Fibroblast of skin of right quadriceps (primary cell): ENCODE measurements at regions not wholly inside any gene's neighbourhood (a gene's known extent, or its start where the extent isn't known, plus 50 kb on each side); places are given as distances from the start of the nearest gene placed in this dataset.

ENCODE experiments used
- DNase-seq: peaks from one replicate; pipeline ENCODE4 v3.0.0-alpha.2; 2013

GRCh38 chr6:12431023-12431422 lies 140.9 kb downstream of the EDN1 start:
- DNase-seq: no peak

DNA sequence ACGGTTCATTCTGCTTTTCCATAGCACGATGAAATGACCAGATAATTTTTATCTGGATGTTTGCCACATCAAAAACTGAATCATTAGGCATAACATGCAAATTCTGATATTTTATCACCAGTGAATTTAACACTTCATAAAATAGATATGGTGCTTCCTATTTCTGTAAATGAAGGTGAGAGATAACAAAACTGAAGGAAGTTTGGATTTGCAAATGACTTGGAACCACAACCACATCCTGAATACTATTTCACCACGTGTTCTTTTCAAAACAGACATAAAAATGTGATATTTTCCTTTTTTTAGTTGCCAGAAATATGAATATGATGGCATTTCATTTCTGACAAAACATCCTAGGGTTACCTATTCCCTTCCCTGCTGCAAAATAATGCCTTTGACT lies 146.1 kb downstream of the EDN1 start:
- DNase-seq: no peak

DNA sequence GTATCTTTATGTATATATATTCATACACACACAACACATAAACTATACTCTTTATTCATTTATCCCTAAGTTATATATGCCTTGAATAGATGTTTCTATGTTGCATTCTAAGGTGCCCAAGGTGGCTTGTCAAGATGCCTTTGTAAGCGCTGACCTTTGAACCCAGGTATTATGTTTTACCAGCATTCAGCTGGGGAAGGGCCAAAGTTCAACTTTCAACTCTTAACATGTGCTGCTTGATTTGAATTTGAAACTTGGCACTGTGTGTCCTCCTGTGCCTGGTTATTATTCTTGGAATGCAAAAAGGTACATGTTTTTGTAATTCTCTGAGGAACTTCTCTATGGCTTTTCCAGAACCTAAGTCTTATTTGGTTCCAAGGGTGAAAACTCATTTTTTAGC lies 146.5 kb downstream of the EDN1 start:
- no peak for DNase-seq

- no peak for DNase-seq
These were observed 149.1 kb downstream of the EDN1 start for GRCh38 chr6:12439296-12439695.

DNA sequence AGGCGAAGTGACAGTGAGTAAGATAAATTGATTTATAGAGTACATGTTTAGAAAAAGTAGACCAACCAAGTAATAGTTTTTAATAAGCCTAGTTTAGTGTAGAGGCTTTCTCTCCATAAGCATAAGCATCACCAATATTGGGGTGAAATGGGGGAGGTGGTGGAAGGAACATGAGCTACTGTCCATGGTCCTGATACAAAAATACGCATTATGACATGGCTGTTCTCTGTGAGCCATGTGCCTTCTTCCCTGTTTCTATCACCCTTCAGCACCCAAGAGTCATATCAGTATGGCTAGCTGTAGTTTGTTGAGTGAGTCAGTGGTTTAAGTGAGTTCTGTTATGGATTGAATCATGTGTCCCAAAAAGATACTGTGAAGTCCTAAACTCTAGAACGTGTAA lies 150.8 kb downstream of the EDN1 start:
- peak; percentile 12 for DNase-seq

DNA sequence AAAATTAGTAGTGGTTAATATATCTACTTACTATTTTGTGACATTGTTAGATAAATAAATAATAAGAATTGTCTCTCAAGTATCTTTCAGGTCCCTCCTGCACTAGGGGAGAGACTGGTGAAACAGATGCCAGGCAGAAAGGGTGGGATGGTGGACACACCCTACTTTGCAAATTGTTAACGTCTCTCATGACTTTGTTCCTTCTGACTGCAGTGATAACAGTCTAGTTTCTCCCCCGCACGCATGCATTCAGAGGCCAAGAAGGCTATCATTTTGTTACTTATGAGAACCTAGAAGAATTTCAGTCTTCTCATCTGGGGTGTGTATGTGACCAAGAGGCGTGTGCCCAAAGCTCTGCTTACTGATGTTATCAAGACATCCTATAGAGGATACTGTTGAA lies 152.3 kb downstream of the EDN1 start:
- DNase-seq: no peak

- no peak for DNase-seq
These were observed 156.2 kb downstream of the EDN1 start for GRCh38 chr6:12446394-12446793.

GRCh38 chr6:12449447-12449846 lies 159.3 kb downstream of the EDN1 start:
- no peak for DNase-seq

GRCh38 chr6:12450467-12450866 lies 160.3 kb downstream of the EDN1 start:
- no peak for DNase-seq

GRCh38 chr6:12456343-12456742 lies 166.2 kb downstream of the EDN1 start:
- DNase-seq: no peak

DNA sequence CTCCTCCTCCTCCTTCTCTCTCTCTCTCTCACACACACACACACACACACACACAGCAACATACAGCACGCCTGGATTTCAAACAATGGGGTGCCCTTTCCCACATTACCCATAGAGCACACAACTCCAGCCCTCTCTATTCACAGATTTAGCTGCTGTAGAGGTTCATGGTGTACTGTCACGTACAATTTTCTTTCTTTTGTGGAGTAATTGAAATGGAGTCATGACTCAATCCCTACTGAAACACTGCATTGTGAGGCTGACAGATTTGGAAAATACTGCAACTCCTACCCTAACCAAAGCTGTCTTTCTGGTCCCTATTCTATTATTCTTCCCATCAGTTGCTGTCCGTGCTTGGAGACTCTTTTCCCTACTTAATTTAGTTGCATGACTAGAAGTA lies 166.9 kb downstream of the EDN1 start:
- no peak for DNase-seq

- no peak for DNase-seq
These were observed 168.4 kb downstream of the EDN1 start for GRCh38 chr6:12458558-12458957.

- peak; percentile 52 for DNase-seq
These were observed 169.9 kb downstream of the EDN1 start for GRCh38 chr6:12459945-12460661.

- DNase-seq: peak; percentile 46
These were observed 177.8 kb downstream of the EDN1 start for GRCh38 chr6:12467706-12468670.

DNA sequence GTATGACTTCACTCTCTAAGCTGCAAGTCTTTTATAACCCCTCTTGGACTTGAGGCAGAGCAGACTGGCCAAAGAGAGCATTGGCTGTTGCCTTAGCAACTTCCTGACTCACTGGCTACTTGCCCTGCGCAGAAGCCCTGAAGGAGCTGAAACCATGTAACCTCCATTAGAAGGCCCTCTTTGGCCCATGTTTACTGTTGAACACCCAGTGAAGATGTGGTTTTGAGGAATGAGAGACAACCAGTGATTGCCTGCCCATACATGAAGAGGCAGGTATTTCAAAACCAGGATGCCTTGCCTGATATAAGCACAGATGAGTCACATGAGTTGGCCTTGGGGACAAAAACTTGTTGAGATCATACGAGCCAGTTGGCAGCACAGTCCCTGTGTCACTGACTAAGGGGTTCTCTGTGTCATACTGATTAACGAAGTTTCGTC lies 182.5 kb downstream of the EDN1 start:
- DNase-seq: peak; percentile 64

GRCh38 chr6:12473494-12473893 lies 183.3 kb downstream of the EDN1 start:
- no peak for DNase-seq

- DNase-seq: peak; percentile 39
These were observed 184.3 kb downstream of the EDN1 start for GRCh38 chr6:12474167-12475140.

DNA sequence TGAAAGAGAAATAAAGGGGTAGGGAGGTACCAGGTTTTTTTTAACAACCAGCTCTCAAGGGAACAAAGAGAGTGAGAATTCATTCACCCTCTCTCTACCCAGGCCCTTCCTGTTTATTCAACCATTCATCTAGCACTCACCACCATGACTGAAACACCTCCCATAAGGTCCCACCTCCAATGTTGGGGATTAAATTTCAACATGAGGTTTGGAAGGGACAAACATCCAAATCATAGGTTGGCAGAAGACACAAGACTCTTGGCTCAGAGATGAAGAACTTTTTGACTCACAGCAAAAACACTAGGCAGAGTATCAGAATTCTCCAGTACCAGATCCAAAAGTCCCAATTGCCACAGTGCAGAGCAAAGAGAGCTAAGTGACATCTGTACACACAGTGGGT lies 186.3 kb downstream of the EDN1 start:
- DNase-seq: no peak

- no peak for DNase-seq
These were observed 187.5 kb downstream of the EDN1 start for GRCh38 chr6:12477616-12478015.

DNA sequence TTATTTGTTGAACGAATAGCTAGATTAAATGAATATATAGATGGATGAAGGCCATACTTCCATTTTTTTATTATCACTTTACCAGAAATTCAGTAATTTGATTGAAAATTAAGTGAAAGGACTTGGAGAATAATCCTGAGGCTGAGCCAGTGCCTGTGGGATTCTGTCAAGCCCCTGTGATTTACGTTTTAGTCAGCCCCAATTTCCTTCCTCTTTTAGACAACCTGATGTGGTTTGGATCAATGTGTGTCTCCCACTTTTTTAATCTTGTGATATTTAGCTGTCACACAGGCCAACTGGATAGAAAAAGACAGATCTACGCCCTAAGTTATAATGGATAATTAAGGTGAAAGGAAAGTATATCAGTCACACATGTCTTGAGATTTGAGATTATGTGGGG lies 188.8 kb downstream of the EDN1 start:
- no peak for DNase-seq

GRCh38 chr6:12479451-12479850 lies 189.3 kb downstream of the EDN1 start:
- DNase-seq: no peak

GRCh38 chr6:12479881-12480280 lies 189.7 kb downstream of the EDN1 start:
- DNase-seq: peak; percentile 89

DNA sequence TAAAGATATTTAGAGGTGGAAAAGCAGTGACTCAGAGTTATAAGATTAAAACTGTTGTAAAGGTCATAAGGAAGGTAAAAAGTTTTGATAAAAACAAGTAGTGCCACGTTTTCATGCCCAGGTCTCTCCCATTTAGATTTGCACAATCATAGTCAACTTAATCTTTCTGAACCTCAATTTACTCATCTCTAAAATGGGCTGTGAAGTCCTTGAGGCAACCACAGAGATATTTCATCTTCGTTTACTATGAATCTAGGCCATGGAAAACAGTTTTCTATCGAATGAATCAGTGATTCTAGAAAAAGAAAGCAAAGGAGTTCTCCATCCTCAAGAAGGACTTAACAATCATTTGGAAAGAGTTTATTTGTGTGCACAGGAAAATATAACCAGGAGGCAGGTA lies 190.2 kb downstream of the EDN1 start:
- DNase-seq: no peak
